T-helper 2 cell (primary cell): ENCODE measurements at regions not wholly inside any gene's neighbourhood (a gene's known extent, or its start where the extent isn't known, plus 50 kb on each side); places are given as distances from the start of the nearest gene placed in this dataset.

Experiments used
- DNase-seq, 5 experiments: peaks; one replicate each; pipeline versions ENCODE4 v3.0.0 to v3.0.0-alpha.2; 2012 to 2022

DNA sequence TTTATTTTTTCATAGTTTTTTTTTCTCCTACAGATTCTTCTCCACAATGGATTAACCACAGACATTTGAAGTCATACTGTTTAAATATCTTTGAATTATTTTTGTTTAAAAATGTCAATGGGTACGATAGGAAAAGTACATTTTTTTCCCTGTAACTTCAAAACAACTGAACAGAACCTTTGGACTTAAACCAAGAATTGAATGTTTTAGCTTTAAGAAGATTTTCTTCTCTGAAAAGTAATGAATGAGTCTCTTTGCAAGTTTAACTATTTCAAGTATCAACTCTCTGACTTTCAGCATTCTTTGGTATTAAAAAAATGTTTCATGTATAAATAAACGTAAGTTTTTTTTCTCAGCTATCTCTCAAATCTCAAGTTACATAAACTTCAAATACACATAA, 364.3 kb downstream of the FBXO8 start:
- no peak for DNase-seq

DNA sequence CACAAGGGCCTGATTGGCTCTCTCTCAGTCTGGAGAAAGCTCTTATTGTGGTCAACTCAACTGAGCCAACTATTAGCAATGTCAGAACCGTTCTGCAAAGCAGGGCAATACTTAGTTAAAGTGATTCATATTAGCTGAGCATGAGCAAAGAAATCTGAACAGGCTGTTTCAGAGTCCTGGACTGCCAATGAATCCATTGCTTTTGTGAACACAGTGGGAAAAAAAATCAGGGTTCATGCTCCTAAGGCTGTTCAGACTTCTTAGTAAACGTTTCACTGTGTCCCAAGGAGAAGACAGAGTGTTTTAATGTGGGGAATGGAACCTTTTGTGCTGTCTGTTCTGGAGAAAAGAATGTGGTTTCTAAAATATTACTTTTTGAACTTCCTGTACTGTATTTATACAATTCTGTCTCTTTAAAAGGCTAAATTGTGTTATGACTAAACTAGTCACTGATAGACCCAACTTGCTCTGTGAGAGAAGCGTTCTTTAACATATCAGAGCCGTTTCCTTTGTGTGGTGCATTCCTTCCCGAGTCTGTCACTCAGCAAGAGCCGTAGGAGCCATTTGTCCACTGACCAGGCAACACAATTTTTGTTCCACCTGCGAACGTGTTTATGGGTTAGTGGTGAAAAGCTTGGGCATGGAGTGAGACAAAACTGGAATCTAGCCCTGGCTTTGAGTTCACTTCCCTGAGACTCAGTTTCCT, 366.1 kb downstream of the FBXO8 start:
- no peak for DNase-seq

DNA sequence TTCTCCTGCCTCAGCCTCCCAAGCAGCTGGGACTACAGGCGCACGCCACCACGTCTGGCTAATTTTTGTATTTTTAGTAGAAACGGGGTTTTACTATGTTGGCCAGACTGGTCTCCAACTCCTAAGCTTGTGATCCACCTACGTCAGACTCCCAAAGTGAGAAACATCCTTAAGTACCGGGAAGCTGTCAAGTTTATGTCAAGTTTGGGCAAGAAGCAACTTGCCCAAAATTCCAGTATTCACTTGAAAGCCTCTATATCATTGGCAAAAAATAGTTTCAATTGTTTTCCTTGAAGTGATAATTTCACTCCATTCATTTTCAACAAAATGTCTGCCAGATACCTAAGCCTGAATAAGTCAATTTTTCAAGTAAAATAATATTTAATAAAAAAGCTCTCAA, 370.0 kb downstream of the FBXO8 start:
- no peak for DNase-seq

DNA sequence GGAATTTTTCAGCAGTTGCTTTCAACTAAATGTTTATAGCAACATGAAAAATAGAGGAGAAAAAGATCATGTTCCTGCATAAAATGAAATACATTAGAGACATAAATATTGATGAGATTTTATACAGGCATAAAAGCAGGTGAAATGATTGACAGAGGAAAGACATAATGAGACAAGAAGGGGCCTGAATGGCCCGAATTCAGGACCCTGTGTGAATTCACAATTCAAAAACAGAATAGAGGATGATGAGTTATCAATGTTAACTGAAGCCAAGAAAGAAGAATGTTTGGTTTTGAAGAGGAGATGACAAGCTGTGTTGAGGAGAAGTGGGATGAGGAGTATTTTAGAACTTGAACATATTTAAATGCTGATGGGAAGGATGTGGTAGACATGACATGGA, 371.1 kb downstream of the FBXO8 start:
- no peak for DNase-seq

DNA sequence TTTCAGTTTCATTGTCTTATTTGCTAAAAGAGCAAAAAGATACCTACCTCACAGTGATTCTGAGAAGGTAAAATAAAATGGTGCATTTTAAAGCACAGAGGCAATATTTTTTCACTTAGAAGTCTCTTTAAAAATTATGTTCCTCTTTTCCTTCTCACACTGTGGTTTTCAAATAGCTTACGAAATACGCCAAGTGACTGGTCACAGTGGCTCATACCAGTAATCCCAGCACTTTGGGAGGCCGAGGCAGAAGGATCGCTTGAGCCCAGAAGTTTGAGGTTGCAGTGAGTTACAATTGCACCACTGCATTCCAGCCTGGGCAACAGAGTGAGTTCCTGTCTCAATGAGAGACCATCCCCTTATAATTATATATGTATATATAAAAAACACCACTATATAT, 372.6 kb downstream of the FBXO8 start:
- no peak for DNase-seq

DNA sequence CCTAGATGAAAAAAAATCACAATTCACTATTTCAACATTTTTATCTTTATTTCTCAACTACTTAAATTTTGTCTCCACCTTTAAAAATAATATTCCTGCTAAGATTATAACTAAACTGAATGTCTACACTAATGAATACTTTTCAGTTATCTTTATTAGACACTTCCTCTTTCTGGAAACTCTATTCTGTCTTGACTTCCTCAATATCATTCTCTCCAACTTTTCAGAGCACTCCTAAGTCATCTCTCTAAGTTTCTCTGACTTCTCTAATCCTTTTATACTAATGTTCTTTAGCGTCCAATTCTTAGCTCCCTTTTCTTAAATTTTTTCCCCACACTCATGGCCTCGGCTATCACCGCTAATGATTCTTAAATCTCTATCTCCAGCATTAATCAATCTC, 374.2 kb downstream of the FBXO8 start:
- no peak for DNase-seq

DNA sequence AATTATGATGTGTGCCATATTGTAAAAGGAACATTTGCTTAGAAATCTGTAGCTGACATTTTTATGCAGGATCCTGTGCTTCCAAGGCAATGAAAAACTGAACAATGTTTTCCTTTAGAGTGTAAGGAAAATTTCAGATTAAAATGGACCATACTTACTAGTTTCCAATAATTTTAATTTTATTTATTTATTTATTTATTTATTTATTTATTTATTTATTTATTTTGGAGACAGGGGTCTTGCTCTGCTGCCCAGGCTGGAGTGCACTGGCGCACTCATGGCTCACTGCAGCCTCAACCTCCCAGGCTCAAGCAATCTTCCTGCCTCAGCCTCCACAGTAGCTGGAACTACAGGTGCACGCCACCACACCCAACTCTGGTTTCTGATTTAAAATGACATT, 369.8 kb upstream of the HAND2 start:
- no peak for DNase-seq

DNA sequence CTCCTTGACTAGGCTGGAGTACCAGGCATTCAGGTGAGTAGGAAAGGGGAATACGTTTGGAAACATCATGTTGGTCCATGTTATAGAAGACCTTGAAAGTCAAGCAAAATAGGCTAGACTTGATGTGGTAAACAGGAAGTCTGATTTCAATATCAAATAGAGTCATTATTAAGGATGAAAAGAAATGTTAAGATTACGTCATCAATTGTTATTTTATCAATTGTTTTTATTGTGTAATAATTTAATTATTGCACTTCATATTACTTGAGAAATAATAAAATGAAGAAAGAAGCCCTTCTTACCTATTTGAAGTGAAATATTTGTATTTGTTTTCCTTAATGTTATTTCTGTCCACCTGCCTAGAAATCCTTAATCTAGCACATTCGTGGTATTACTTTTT, 361.0 kb upstream of the HAND2 start:
- DNase-seq = no peak

DNA sequence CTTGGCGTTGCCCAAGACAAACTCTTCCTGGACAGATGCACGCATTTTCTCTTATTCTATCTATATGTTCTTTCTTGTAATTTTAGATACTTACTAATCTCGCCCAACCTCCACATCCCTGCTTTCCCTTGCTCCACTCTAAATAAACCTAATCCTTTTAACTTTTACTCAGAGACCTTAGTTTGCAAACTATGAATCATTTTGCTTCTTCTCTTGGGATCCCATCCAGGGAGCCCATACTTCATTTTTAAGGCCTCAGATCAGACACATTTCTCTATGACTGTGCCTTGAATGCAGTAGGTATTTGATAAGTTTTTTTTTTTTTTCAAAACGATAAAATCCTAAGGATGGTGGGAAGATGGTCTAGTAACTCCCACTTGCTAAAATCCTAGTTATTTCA, 353.8 kb upstream of the HAND2 start:
- DNase-seq = no peak

DNA sequence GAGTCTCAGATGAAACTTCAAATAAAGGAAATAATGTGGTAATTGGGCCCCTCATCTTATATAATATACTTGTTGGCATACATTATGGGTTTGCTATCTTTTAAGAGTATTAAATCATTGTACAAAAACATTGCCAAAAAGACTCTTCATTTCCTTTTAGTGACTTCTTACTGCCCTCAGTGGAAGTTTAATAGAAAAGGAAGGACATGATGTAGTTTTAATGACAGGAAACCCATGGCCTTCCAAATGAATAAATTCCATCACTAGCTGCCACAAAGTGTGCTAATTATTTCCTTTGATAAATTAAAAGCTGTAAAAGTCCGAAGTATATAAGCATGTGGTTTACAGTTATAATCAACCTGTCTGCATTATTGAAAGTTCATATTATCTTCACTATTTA, 350.9 kb upstream of the HAND2 start:
- DNase-seq = no peak

DNA sequence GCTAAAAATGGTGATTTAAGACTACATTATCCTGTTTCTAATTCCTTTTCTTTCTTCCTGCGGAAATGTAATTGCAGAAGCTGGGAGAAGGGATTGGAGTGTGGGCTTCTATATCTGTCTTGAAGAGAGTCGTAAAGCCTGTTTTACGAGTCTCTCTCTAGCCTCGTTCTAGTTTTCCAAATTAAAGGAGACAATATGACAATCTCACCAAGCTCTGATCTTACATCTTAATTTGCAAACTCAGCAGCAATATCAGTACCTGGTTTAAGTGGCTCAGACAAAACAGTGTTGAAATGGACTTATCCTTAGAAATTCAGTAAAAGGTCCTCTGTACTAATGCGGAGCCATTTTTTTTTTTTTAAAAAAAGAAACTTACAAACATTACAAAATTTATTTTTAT, 349.5 kb upstream of the HAND2 start:
- no peak for DNase-seq

DNA sequence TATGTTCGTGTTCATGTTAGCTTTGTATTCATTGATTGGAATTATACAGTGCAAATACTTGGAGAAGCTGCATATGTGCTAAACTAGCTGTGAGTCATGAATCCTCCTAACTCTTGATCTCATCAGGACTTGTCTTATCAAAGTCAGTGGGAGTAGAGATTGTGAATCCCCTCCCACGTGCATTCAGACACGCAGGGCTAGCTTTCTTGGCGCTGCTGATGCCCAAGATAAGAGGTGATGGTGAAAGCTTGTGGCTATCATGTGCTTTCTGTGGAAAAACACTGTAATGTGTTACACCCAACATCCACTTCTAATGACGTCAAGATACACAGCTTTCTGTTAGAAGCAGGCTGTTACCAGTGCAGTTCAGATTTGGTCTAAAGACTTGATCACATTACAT, 348.7 kb upstream of the HAND2 start:
- peak in 1 of 5 experiments; percentile 83 for DNase-seq

DNA sequence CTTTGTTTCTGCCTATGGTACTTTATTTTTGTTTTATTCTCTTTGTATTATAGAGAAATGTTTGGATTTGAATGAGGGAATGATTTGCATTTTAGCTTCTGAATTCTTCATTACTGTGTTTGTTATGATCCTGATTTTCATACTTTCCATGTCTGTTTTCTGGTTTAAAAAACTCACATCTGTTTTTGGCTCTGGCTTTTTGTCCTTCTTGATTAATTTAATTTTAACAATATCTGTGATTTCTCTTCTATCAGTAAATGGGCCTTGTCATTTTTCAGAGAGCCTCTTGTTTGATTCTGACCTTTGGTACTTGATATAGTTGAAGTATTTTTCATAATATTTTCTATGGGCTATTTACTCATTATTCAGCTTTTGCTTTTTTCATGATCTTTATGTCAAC, 341.6 kb upstream of the HAND2 start:
- DNase-seq = no peak

DNA sequence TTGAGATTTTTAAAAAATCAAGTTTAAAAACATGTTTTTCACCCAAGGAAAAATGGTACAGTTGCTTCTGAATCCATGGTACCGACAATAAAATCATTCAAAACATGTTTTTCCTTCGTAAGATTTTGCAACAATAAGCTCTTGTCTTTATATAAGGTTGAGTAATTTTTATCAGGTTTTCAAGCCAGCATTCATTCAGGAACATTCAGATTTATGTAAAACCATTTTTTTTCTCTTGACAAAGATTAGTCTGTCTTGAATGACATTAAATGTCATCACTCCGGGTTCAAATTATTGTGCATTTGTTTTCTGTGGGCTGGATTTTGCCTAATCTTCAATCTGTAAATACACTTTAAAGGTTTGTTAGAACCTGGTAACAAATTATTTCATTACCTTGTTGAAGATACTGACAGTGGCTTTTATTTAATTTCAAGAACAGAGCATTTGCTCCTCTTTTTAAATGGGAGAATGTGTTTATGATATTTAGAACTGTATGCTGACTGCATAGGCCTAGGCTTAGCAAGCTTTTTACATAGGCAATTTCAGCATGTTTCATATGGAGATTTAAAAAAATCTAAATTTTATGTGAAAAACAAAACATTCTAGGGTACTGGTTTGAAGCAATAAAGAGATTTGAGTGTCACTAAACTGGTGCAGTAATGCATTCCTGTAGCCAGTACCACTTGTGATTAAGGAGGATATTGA, 336.4 kb upstream of the HAND2 start:
- no peak for DNase-seq

DNA sequence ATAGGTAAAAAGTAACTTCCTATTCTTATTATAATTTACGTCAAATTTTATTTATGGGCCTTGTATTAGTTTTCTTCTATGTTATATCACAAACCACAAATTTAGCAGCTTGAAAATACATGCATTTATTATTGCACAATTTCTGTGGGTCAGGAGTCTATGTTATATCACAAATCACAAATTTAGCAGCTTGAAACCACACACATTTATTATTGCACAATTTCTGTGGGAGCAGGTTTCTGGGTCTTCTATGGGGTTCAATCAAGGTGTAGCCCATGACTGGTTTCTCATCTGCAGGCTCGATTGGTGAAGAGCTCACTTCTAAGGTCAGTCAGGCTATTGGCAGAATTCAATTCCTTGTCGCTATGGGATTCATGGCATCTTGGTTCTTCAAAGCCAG, 332.7 kb upstream of the HAND2 start:
- DNase-seq = no peak

DNA sequence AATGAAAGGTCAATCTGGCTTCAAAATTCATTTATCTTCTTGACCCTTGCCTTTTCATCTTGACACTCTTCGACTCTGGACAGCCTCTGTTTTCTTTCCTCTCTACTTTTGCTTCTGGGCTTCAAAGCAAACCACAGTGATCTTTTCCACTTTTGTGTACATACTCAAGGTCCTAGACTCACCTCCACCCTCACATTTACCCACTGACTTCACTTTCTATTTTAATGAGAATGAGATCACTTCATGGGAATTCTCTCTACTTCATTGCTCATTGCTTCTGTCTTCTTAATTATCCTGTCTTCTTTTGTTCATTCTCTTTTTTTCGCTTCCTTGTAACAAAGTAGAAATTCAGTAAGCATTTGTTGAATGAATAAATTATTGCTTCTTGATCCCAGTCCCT, 330.1 kb upstream of the HAND2 start:
- DNase-seq = no peak

DNA sequence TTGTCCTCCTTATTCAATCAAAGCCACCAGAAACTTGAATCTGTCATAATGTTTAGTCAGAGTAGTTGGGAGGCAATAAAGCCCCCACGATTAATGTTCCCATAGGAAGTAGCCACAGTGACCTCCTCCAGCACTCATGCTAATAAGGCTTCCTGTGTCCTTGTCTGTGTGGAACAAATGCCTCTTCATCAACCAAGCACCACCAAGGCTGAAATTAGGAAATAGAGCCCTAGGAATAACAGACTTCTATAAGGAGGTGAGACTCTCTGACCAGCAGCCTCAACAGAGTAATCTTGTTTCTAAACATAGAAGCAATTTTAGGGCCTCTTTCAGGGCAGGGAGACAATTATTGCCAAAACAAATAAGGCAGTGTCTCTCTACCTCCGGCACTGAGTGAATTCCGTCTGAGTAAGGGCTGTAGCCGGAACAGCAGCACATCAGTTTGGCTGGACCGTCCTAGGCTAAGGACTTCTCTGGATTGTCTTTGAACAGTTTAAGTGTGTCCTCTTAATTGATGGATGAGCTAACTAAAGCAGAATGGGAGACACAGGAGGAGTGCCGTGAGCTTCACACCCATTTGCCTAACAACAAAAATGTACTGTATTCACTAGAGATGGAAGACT, 329.2 kb upstream of the HAND2 start:
- no peak for DNase-seq

DNA sequence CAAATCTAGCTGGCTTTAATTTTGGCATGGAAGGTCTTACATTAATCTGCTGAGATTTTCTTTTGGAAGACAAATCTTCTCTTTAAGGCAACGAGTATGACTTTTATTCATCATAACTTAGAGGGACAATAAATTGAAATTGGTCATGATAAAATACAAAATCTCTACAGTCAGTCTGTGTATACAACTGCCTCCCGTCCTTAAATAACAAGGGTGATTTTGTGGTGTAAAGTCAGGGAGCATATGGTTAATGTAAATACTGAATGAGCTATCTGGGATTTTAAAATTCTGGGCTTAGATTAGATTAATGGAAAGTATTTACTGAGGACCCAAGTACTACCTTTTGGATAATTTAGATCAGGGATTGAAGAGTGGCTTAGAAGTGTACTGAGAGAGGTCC, 328.4 kb upstream of the HAND2 start:
- DNase-seq = no peak

DNA sequence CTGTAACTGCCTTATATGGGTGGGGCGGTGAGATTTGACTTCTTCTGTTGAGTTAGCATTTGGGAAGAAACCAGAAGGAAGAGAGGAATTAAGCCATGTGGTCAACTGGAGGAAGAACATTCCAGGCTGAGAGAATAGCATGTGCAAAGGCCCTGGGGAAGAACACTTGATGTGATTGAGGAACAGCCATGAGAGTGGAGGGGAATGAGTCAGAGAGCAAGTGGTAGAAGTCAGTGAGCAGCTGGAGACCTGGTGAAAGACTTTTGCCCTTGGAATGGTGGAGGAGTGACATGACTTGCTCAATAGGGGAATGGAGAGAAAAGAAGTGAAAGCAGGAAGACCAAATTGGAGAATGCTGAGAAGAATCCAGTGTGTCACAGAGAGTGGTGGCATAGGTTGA, 327.8 kb upstream of the HAND2 start:
- DNase-seq = no peak

DNA sequence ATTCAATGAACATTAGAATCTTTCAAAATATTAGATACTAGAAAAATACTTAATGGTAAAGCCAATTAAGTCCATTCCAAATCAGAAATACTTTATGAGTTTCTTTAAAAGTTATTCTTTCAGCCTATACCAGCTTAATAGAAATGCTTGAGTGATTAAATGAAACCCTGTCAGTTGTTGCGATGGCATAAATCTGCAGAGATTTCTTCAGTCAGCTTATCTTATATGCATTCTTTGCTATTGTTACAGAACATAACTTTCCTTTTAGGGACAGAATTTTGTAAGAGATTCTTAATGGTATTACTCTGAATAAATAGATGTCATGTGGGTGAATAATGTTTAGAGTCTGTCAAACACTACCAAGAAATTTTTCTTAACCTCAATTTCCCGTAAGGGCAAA, 325.0 kb upstream of the HAND2 start:
- no peak for DNase-seq

DNA sequence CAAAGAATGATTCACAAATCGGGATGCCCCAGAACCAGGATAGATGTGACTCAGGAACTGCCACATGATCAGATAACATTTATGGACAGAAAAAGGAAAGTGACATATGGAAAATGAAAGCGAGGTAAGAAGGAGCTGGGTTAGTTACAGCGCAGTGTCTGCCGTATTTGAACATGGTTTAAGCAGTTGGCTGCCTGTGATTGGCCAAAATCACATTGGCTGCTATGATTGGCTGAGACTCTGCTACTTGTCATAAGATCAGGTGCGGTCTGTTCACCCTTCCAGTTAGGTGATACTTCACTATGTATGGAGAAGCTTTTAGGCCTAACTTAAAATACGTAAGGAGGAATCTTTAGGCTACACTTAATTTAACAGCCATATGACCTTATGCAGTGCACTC, 322.7 kb upstream of the HAND2 start:
- no peak for DNase-seq

DNA sequence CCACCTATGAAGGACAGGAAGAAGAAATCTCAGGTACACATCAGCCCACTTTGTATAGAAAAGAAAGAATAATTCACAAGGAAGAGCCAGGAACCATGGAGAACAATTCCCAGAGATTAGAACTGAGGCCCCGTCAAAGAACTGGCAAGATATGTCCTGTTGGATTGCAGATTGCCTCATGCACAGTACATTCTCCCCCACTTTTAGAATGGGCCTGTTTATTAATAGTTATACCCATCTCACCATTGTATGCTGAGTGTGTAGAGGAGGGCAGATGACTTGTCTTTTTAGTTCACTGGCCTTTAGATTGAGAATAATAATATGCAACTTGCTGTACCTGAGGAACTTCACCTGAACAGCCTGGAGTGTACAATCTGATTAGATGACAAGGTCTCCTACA, 315.6 kb upstream of the HAND2 start:
- DNase-seq = no peak

DNA sequence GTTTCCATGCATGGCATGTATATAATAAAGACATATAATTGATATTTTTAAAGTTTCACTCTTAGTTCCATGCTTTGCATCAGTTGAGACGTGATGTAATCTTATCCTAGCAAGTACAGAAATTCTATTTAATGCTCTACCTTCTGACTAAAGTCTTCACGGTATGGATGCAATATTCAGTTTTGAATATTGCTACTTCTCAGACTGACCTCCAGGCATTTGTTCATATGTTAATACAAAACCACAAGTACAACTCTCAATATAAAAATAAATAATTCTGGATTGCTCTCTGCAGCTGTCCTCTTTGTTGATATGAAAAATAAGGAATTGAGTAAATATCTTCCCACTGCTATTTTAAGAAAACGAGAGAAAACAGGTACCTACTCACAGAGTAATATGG, 309.8 kb upstream of the HAND2 start:
- DNase-seq = no peak

DNA sequence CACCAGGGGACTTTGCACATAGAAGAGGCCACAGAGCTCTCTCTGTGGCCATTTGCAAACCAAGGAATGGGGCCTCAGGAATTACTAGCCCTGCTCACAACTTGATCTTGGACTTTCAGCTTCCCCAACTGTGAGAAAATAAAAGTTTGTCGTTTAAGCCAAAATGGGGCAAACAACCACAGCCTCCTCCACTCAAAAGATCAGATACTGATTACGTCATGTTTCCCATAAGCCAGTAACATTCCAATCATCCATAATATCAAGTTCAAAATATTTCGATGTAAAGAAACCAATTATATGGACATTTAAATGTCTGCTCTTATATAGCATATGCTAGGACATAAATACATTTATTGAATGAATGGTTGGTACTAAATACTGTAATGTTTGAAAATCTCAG, 307.5 kb upstream of the HAND2 start:
- no peak for DNase-seq

DNA sequence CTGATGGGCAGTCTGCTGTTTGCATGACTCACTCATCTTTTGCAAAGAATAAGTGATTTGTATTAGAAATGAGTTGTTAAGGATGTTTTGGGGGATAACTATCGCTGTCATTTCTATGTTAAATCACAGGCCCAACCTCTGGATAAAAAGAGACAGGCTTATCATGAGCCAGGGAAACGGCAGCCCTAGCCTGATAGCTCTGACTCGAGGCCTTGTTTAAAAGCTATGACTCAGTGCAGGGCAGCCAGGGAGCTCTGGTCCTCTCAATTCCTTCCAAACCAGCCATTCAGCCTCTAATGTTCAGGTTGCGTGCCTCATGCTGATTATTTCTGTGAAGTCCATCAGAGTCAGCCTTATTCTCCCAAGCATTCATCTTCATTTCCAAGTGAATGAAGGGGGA, 305.9 kb upstream of the HAND2 start:
- DNase-seq = no peak
